HG03025 (cell line): ENCODE measurements at regions not wholly inside any gene's neighbourhood (a gene's known extent, or its start where the extent isn't known, plus 50 kb on each side); places are given as distances from the start of the nearest gene placed in this dataset.
A peak's percentile ranks its signal among the peaks of the same experiment; 100 is the strongest.
"Not testable (repeated sequence)": the region's sequence is repeated elsewhere in the genome, so short reads cannot be mapped to it uniquely, and the experiment has no call there.

Source experiments
- ATAC-seq: cut with Tn5 transposase; IDR thresholded peaks from one replicate; pipeline ENCODE4 v1.9.1; 2021; ENCODE audit warnings: mild to moderate bottlenecking, moderate library complexity; ENCODE audit not compliant: unreplicated experiment, low FRiP score

GRCh38 chr1:229853751-229854150, 213.3 kb upstream of the GALNT2 start:
- no peak for ATAC-seq

- no peak for ATAC-seq
Measured at GRCh38 chr1:229854620-229855019, 212.4 kb upstream of the GALNT2 start.

GRCh38 chr1:229856009-229856650, 210.9 kb upstream of the GALNT2 start:
- ATAC-seq = peak; percentile 93

GRCh38 chr1:229857585-229857984, 209.5 kb upstream of the GALNT2 start:
- ATAC-seq = no peak

- no peak for ATAC-seq
Measured at GRCh38 chr1:229859026-229859425, 208.0 kb upstream of the GALNT2 start.

- no peak for ATAC-seq
Measured at GRCh38 chr1:229860926-229861325, 206.1 kb upstream of the GALNT2 start.

GRCh38 chr1:229862017-229862774, 204.8 kb upstream of the GALNT2 start:
- ATAC-seq = no peak

GRCh38 chr1:229863651-229864545, 203.1 kb upstream of the GALNT2 start:
- no peak for ATAC-seq

GRCh38 chr1:229864686-229865230, 202.3 kb upstream of the GALNT2 start:
- no peak for ATAC-seq

GRCh38 chr1:229865321-229865720, 201.7 kb upstream of the GALNT2 start:
- not testable (repeated sequence) for ATAC-seq

GRCh38 chr1:229867726-229868125, 199.3 kb upstream of the GALNT2 start:
- no peak for ATAC-seq

GRCh38 chr1:229869240-229869639, 197.8 kb upstream of the GALNT2 start:
- no peak for ATAC-seq

- no peak for ATAC-seq
Measured at GRCh38 chr1:229869687-229870086, 197.4 kb upstream of the GALNT2 start.

- no peak for ATAC-seq
Measured at GRCh38 chr1:229870381-229870780, 196.7 kb upstream of the GALNT2 start.

GRCh38 chr1:229871078-229871676, 195.9 kb upstream of the GALNT2 start:
- no peak for ATAC-seq

GRCh38 chr1:229874136-229874535, 192.9 kb upstream of the GALNT2 start:
- ATAC-seq = no peak

GRCh38 chr1:229874609-229875008, 192.4 kb upstream of the GALNT2 start:
- ATAC-seq = no peak

GRCh38 chr1:229875086-229875485, 192.0 kb upstream of the GALNT2 start:
- ATAC-seq = no peak

- ATAC-seq = no peak
Measured at GRCh38 chr1:229879746-229880145, 187.3 kb upstream of the GALNT2 start.
